Mucosa of descending colon (tissue), 3 donors: ENCODE measurements at regions not wholly inside any gene's neighbourhood (a gene's known extent, or its start where the extent isn't known, plus 50 kb on each side); places are given as distances from the start of the nearest gene placed in this dataset.

Source experiments
- ATAC-seq: fragments of 200-7000 bp; cut with Tn5 transposase; one replicate; pipeline ENCODE4 v1.9.1; 2020; ENCODE audit warnings: mild to moderate bottlenecking, moderate library complexity
- DNase-seq, 3 donors: peaks; one replicate each; pipeline ENCODE4 v3.0.0-alpha.2; 2020
- H3K36me3 ChIP-seq: fragments of 200-600 bp; one replicate; pipeline ENCODE4 v1.8.0; 2021; ENCODE audit warnings: low read depth, mild to moderate bottlenecking
- H3K4me1 ChIP-seq: fragments of 200-600 bp; one replicate; pipeline ENCODE4 v1.8.0; 2021; ENCODE audit warnings: low read depth, mild to moderate bottlenecking
- H3K4me3 ChIP-seq: fragments of 200-600 bp; one replicate; pipeline ENCODE4 v1.8.0; 2021; ENCODE audit warnings: mild to moderate bottlenecking
- H3K9me3 ChIP-seq: fragments of 200-600 bp; one replicate; pipeline ENCODE4 v1.8.0; 2021; ENCODE audit warnings: mild to moderate bottlenecking
- CTCF ChIP-seq: fragments of 200-600 bp; IDR thresholded peaks from one replicate; pipeline ENCODE4 v1.8.0; 2022; ENCODE audit warnings: antibody characterized with exemption, mild to moderate bottlenecking
- intact Hi-C, 2 donors: fragments of 100-400 bp; cut with DNase I in 1 of 2; cut with micrococcal nuclease in 1 of 2; formaldehyde crosslinking; loops; one replicate each; pipeline versions ENCODE4 v1.11.0 to v1.11.1; 2022; cut with DNase I, micrococcal nuclease
- donor health status: DM: no; HTN: no; CAD: no; lungs with moderate emphysema.
- donor health status: DM: no; HTN: no; CAD: no.
- donor health status: DM: no; HTN: yes; CAD: no.

- peak; percentile 60 for ATAC-seq
- intact Hi-C loops: no loop called here
- peak in 1 of 3 donors; percentile 8 for DNase-seq
- no peaks in the 10 kb centered on the region for H3K4me1 ChIP-seq
- H3K9me3 ChIP-seq: no peaks in the 10 kb centered on the region
- no peak for TF ChIP-seq CTCF
- no peak overlapping the region for H3K4me3 ChIP-seq
- no peaks in the 10 kb centered on the region for H3K36me3 ChIP-seq
Observed at GRCh38 chr17:71320009-71320796, 800.6 kb upstream of the SOX9 start.

- no peaks in the 10 kb centered on the region for H3K4me1 ChIP-seq
- intact Hi-C loops: no loop called here
- DNase-seq: no peak
- H3K9me3 ChIP-seq: no peaks in the 10 kb centered on the region
- peak; percentile 66 for ATAC-seq
- no peaks in the 10 kb centered on the region for H3K36me3 ChIP-seq
- no peak overlapping the region for H3K4me3 ChIP-seq
- no peak for TF ChIP-seq CTCF
Observed at GRCh38 chr17:71325117-71325516, 795.7 kb upstream of the SOX9 start.

GRCh38 chr17:71325886-71326285 is 794.9 kb upstream of the SOX9 start:
- Histone ChIP-seq H3K36me3 (no peaks in the 10 kb centered on the region), H3K9me3 (no peaks in the 10 kb centered on the region), H3K4me3 (no peak overlapping the region), H3K4me1 (no peaks in the 10 kb centered on the region)
- no peak for TF ChIP-seq CTCF
- ATAC-seq: no peak
- intact Hi-C loops: no loop called here
- DNase-seq: no peak

GRCh38 chr17:71327376-71328059 is 793.3 kb upstream of the SOX9 start:
- DNase-seq (no peak), ATAC-seq (no peak)
- H3K9me3 ChIP-seq: no peaks in the 10 kb centered on the region
- H3K36me3 ChIP-seq: no peaks in the 10 kb centered on the region
- TF ChIP-seq CTCF: no peak
- intact Hi-C loops: no loop called here
- H3K4me1 ChIP-seq: no peaks in the 10 kb centered on the region
- no peak overlapping the region for H3K4me3 ChIP-seq

GRCh38 chr17:71329310-71330098 is 791.3 kb upstream of the SOX9 start:
- Histone ChIP-seq H3K4me1 (no peaks in the 10 kb centered on the region), H3K4me3 (no peak overlapping the region), H3K9me3 (no peaks in the 10 kb centered on the region), H3K36me3 (no peaks in the 10 kb centered on the region)
- intact Hi-C loops: no loop called here
- TF ChIP-seq CTCF: no peak
- no peak for DNase-seq
- peak; percentile 33 for ATAC-seq
